PC-3 (cell line): ENCODE measurements at regions not wholly inside any gene's neighbourhood (a gene's known extent, or its start where the extent isn't known, plus 50 kb on each side); places are given as distances from the start of the nearest gene placed in this dataset.

Experiments
- CTCF ChIP-seq: fragments of 300-600 bp; sonication (generic); conservative IDR thresholded peaks from 2 replicates; pipeline ENCODE4 v1.5.1; 2017; ENCODE audit warnings: antibody characterized with exemption, low read depth, mild to moderate bottlenecking, low read length
- EZH2 ChIP-seq: fragments of 300-600 bp; sonication (generic); IDR thresholded peaks from one replicate; pipeline ENCODE4 v1.6.1; 2017; ENCODE audit warnings: antibody characterized with exemption, mild to moderate bottlenecking, low read length; ENCODE audit not compliant: unreplicated experiment
- EZH2phosphoT487 ChIP-seq: fragments of 300-600 bp; sonication (generic); IDR thresholded peaks from 2 replicates; pipeline ENCODE4 v1.6.1; 2018; ENCODE audit warnings: mild to moderate bottlenecking, antibody characterized with exemption, low read length, borderline replicate concordance

GRCh38 chr5:144971108-144971850 is 800.6 kb downstream of the KCTD16 start:
- no peak for TF ChIP-seq CTCF
- no peak for TF ChIP-seq EZH2
- TF ChIP-seq EZH2phosphoT487, result no peak
